ENCODE measurements at regions not wholly inside any gene's neighbourhood (a gene's known extent, or its start where the extent isn't known, plus 50 kb on each side); places are given as distances from the start of the nearest gene placed in this dataset.

DNA sequence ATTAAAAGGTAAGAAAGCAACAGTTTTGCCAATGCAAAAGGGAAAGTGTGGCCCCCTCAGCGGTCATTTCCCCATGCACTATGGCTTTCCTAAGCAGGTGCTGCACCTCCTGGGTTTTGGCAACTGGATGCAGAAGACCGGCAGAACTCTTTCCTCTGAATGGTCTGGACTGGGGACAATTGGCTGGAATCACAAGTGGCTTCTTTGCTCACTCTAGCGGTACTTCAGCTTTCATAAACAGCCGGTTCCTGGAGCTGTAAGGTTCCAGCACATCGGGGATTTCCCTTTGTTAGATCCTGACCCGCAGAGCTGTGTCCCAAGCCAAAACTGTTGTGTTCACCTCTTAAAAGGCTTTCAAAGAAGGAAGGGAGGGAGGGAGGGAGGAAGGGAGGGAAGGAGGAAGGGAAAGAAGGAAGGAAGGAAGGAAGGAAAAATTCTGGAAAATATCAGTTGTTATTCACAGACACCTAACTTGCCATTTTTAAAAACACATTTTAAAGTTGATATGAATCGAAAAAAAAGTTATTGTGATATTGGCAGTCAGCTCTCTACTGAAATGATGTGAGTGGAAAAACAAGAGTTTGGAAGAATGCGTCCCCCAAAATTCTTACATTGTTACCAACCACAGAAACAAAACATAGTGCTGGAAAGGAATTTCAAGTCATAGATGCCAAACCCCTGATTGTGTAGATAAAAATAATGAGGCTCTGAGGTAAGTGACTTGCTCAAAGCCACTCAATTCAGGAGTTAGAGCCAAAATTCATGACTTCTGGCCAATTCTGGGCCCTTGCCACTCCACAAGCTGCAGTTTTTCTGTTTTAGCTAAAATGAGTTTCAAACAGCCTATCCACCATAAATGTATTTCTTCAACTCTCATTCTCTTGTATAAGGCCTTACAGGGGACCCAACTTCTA, 220.6 kb upstream of the HMGA2 start:
- H2AFZ ChIP-seq (ENCODE audit: low read depth), result no peak overlapping the region
- H3K27me3 ChIP-seq (ENCODE audit: insufficient read depth, low read depth), result no peaks in the 10 kb centered on the region
- H3K79me2 ChIP-seq (ENCODE audit: insufficient read depth, low read depth), result no peaks in the 10 kb centered on the region
- no peaks in the 10 kb centered on the region for H3K36me3 ChIP-seq (ENCODE audit: insufficient read depth)
- no peak overlapping the region for H3K9ac ChIP-seq
- no peaks in the 10 kb centered on the region for H3K4me1 ChIP-seq (ENCODE audit: low read depth, poor library complexity, severe bottlenecking)
- no peak overlapping the region for H3K4me3 ChIP-seq (IDR thresholded peaks at IDR 0.05; ENCODE audit: insufficient read depth, low read depth, low read length)
- TF ChIP-seq, protein P1, sequence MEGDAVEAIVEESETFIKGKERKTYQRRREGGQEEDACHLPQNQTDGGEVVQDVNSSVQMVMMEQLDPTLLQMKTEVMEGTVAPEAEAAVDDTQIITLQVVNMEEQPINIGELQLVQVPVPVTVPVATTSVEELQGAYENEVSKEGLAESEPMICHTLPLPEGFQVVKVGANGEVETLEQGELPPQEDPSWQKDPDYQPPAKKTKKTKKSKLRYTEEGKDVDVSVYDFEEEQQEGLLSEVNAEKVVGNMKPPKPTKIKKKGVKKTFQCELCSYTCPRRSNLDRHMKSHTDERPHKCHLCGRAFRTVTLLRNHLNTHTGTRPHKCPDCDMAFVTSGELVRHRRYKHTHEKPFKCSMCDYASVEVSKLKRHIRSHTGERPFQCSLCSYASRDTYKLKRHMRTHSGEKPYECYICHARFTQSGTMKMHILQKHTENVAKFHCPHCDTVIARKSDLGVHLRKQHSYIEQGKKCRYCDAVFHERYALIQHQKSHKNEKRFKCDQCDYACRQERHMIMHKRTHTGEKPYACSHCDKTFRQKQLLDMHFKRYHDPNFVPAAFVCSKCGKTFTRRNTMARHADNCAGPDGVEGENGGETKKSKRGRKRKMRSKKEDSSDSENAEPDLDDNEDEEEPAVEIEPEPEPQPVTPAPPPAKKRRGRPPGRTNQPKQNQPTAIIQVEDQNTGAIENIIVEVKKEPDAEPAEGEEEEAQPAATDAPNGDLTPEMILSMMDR (conservative IDR thresholded peaks at IDR 0.05; ENCODE audit: low read depth, low read length), result no peak
- H3K27ac ChIP-seq, result no peak overlapping the region
- no peak overlapping the region for H3K4me2 ChIP-seq
- no peaks in the 10 kb centered on the region for H4K20me1 ChIP-seq (ENCODE audit: insufficient read depth)

DNA sequence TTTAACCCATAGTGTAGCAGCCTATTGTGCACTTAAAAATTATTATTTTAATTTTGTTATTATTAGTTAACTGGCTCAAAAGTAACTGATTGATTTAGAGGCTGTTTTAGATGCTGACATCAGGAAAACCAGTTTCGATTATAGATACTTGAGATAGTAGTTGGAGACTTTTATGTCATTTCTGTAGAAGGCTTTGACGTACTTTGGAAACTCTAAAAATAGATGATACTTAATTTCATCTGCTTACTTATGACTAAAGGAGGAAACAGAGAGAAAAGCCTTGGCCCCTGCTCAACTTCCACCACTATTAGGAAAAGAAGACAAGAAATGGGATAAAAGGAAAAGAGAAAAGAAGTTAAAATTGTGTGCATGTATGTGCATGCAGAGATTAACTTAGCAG, 219.3 kb upstream of the HMGA2 start:
- Histone ChIP-seq H3K27me3 (ENCODE audit: insufficient read depth, low read depth) (no peaks in the 10 kb centered on the region), H3K79me2 (ENCODE audit: insufficient read depth, low read depth) (no peaks in the 10 kb centered on the region), H3K4me3 (IDR thresholded peaks at IDR 0.05; ENCODE audit: insufficient read depth, low read depth, low read length) (no peak overlapping the region), H3K4me2 (no peak overlapping the region), H3K4me1 (ENCODE audit: low read depth, poor library complexity, severe bottlenecking) (no peaks in the 10 kb centered on the region), H3K27ac (no peak overlapping the region), H4K20me1 (ENCODE audit: insufficient read depth) (no peaks in the 10 kb centered on the region), H3K36me3 (ENCODE audit: insufficient read depth) (no peaks in the 10 kb centered on the region), H2AFZ (ENCODE audit: low read depth) (no peak overlapping the region), H3K9ac (no peak overlapping the region)
- TF ChIP-seq, protein P1 (conservative IDR thresholded peaks at IDR 0.05; ENCODE audit: low read depth, low read length), result no peak

DNA sequence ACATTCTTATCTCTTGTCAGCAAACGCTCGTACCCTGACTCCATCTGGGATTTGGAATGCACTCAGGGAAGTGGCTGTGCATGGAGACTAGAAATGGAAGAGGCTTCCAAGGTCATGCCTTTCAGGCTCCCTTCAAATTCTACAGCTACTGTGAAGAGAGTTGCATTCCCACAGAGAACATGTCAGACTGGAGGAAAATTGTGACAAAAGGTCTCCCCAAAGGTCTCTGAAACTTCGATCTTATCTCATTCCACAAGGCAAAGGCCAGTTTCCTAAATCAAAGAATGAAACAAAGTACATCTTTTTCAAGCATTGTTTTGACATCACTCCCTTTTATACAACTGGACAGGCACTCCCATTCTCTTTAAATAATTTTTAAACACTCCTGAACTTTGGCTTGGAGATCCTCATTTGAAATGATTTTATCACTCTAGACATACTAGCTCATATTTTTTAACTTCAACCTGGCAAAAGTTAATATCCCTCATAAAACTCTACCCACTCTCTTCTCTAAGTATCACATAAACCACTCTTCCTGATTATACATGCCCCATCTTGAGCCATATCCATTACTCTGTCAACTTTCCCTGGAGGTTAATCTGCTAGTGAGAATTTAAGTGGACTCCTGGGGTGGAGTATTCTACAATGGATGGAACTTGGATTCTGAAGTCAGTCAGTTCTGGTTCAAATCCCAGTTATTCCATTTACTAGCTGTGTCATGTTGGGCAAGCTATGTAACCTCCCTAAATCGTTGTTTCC, 218.1 kb upstream of the HMGA2 start:
- Histone ChIP-seq H4K20me1 (ENCODE audit: insufficient read depth) (no peaks in the 10 kb centered on the region), H3K27me3 (ENCODE audit: insufficient read depth, low read depth) (no peaks in the 10 kb centered on the region), H3K27ac (no peak overlapping the region), H2AFZ (ENCODE audit: low read depth) (no peak overlapping the region), H3K4me1 (ENCODE audit: low read depth, poor library complexity, severe bottlenecking) (no peaks in the 10 kb centered on the region), H3K79me2 (ENCODE audit: insufficient read depth, low read depth) (no peaks in the 10 kb centered on the region), H3K4me3 (IDR thresholded peaks at IDR 0.05; ENCODE audit: insufficient read depth, low read depth, low read length) (no peak overlapping the region), H3K36me3 (ENCODE audit: insufficient read depth) (no peaks in the 10 kb centered on the region), H3K4me2 (no peak overlapping the region), H3K9ac (no peak overlapping the region)
- TF ChIP-seq, protein P1 (conservative IDR thresholded peaks at IDR 0.05; ENCODE audit: low read depth, low read length), result no peak

DNA sequence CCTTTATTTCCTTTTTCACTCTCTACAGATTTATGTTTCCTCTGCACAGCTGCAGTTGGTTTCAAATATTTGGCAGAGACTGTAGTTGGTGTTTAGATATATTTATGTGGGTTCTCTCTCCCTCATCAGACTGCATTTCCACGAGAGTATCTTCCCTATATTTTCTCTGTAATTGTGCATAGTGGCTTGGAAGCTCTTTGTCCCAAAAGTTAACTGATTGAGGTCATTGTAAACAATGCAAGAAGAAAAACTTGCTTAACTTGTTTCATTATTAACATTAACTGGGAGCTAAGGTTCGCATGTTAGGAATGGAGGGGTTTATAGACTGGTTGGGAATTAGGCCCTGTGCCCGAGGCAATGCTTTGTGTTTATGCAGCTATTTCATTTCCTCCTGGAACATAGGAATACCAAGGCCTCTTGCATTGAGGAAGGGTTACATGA, 216.9 kb upstream of the HMGA2 start:
- H3K4me3 ChIP-seq (IDR thresholded peaks at IDR 0.05; ENCODE audit: insufficient read depth, low read depth, low read length), result no peak overlapping the region
- no peaks in the 10 kb centered on the region for H3K27me3 ChIP-seq (ENCODE audit: insufficient read depth, low read depth)
- H3K4me1 ChIP-seq (ENCODE audit: low read depth, poor library complexity, severe bottlenecking), result no peaks in the 10 kb centered on the region
- H2AFZ ChIP-seq (ENCODE audit: low read depth), result no peak overlapping the region
- no peak overlapping the region for H3K4me2 ChIP-seq
- no peaks in the 10 kb centered on the region for H3K36me3 ChIP-seq (ENCODE audit: insufficient read depth)
- H4K20me1 ChIP-seq (ENCODE audit: insufficient read depth), result no peaks in the 10 kb centered on the region
- H3K79me2 ChIP-seq (ENCODE audit: insufficient read depth, low read depth), result no peaks in the 10 kb centered on the region
- H3K27ac ChIP-seq, result no peak overlapping the region
- TF ChIP-seq, protein P1 (conservative IDR thresholded peaks at IDR 0.05; ENCODE audit: low read depth, low read length), result no peak
- no peak overlapping the region for H3K9ac ChIP-seq

Measured in KMS-11 (cell line).